ENCODE measurements at regions not wholly inside any gene's neighbourhood (a gene's known extent, or its start where the extent isn't known, plus 50 kb on each side); places are given as distances from the start of the nearest gene placed in this dataset.

DNA sequence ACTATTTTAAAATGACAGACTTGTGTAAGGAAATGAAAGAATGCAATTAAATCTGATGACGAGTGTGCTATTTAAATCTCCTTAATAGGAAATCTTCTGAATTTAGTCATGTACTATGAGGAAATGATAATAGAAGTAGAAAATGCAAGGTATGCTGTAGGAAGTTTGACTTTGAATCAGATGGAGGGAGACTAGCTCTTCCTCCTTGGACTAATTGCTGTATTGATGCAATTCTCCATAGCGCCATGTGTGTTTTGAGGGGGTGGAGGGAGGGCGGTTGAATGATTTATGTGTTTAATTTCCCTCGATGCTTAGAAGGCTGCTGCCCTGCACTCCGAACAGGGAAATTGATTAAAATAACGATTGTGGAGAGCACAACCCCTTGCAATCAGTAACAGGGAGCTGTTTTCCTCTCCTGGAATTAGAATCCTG is 179.0 kb upstream of the PRNP start:
- Mint-ChIP-seq H3K36me3 (no peaks in the 10 kb centered on the region), H3K4me1 (no peaks in the 10 kb centered on the region), H3K27me3 (peaks cover 23 to 42% of the 10 kb centered on the region in 2 donors), H3K27ac (no peak overlapping the region), H3K9me3 (peaks cover 5 to 10% of the 10 kb centered on the region in 2 donors), H3K4me3 (no peak overlapping the region)
- ATAC-seq (replicated peaks) (no peak), DNase-seq (no peak)

DNA sequence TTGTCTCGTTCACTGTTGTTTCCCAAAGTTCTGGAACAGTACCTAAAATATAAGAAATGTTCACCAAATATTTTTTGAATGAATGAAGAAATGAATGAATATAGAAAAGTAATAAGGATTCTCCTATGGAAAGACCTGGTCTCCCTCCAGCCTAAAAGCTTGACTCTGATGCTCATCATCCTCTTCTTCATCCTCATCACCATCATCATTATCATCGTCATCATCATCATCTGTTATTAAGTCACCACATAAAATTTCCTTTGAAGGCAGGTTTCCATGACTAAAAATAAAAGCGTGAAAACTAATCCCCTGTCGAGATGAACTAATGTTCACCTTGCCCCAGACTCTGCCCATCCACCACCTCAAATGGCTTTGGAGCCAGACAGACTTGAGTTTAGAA is 181.4 kb upstream of the PRNP start:
- H3K36me3 Mint-ChIP-seq, result no peaks in the 10 kb centered on the region
- no peak overlapping the region for H3K27ac Mint-ChIP-seq
- ATAC-seq (replicated peaks) (no peak), DNase-seq (no peak)
- no peaks in the 10 kb centered on the region for H3K4me1 Mint-ChIP-seq
- peaks cover 3 to 4% of the 10 kb centered on the region in 2 donors for H3K9me3 Mint-ChIP-seq
- H3K4me3 Mint-ChIP-seq, result no peak overlapping the region
- H3K27me3 Mint-ChIP-seq, result peaks cover 27 to 33% of the 10 kb centered on the region in 2 donors

DNA sequence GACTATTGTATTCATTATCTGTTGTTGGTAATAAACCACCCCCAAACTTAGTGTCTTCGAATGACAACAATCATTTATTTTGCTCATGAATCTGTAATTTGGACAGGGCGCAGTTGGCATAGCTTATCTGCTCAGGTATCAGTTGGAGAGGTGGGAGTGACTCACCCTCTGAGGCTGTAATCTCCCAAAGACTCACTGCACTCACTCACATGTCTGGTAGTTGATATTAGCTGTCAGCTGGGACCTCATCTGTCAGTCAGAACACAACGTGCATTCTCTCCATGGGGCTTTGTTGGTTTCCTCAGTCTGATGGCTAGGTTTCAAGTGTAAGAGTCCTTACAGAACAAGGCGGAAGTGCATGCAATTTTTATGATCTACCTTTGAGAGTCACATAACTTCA is 183.5 kb upstream of the PRNP start:
- Mint-ChIP-seq H3K27ac (no peak overlapping the region), H3K9me3 (peaks cover 4 to 5% of the 10 kb centered on the region in 2 donors), H3K27me3 (peaks cover 28 to 39% of the 10 kb centered on the region in 2 donors), H3K36me3 (no peaks in the 10 kb centered on the region), H3K4me1 (no peaks in the 10 kb centered on the region), H3K4me3 (no peak overlapping the region)
- no peak for ATAC-seq (replicated peaks)
- no peak for DNase-seq

DNA sequence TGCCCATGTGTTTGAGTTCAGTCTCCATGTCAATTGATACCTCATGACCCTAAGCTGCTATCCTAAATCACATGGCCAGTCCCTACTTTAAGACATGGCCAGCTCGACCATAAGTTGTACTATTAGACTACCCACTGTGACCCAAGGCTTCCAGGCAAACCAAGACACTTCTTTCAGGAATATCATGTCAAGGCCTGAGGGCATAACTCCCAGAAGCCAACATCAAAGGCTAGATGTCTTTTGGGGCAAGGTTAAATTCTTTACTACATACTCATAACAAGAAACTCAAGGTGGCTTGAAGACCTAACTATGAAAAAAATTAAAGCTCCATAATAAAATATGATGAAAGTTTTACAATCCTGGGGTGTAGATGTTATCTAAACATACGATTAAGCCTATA is 192.9 kb upstream of the PRNP start:
- H3K4me1 Mint-ChIP-seq, result no peaks in the 10 kb centered on the region
- ATAC-seq (replicated peaks), result no peak
- H3K27ac Mint-ChIP-seq, result no peak overlapping the region
- DNase-seq, result no peak
- no peak overlapping the region for H3K4me3 Mint-ChIP-seq
- peaks cover 4 to 7% of the 10 kb centered on the region in 2 donors for H3K27me3 Mint-ChIP-seq
- no peaks in the 10 kb centered on the region for H3K36me3 Mint-ChIP-seq
- peaks cover 0 to 2% of the 10 kb centered on the region in 2 donors for H3K9me3 Mint-ChIP-seq

DNA sequence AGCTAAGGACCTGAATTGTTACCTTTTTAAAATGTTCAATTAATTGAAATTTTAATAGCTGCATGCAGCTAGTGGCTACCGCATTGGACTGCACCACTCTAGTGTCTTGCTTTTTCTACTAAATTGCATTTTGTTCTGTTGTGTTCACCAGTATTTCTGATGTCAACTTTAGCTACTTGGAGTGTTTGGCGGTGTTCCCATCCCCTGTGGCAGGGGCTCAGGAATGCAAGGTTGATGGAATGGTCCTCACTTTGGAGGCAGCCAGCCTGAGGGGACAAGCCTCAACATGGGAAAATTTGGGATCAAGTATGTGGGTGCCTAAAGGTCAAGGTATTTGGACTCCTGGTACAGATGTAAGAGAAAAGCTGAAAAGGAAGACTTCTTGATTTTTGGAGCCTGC is 194.6 kb upstream of the PRNP start:
- Mint-ChIP-seq H3K4me1 (no peaks in the 10 kb centered on the region), H3K9me3 (no peaks in the 10 kb centered on the region), H3K27me3 (peaks cover 7 to 12% of the 10 kb centered on the region in 2 donors), H3K36me3 (no peaks in the 10 kb centered on the region), H3K27ac (no peak overlapping the region), H3K4me3 (no peak overlapping the region)
- DNase-seq, result no peak
- ATAC-seq (replicated peaks), result no peak

DNA sequence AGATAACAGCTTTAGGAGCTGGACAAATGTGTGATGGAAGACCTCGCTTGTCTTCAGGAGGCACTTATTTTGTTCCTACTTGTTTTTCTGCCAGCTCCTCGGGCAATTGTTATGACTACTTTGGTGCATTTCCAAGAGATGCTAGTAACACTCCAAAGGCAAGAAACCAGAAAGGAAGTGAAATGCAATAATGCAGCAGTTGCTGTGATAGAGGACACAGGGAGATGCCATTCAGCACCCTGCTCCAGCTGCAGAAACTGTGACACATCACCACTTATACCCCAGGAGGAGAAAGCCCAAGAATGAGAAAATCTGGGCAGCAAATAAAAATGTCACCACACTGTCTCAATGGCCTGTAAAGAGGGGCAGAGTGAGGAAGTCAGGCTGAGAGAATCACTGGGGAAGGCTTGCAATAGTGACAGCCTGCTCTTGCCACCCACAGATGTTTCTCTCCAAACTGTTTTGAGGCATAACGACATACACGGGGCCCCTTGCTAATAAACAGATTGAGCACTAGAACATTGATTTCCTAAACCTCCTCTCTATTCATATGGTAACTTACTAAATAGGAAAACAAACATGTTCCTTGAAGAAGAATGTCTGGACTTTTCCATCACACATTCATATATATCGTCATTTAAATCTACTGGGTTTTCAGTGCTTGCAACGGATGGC is 195.5 kb upstream of the PRNP start:
- H3K27ac Mint-ChIP-seq, result no peak overlapping the region
- DNase-seq, result no peak
- ATAC-seq (replicated peaks), result no peak
- no peak overlapping the region for H3K4me3 Mint-ChIP-seq
- H3K36me3 Mint-ChIP-seq, result no peaks in the 10 kb centered on the region
- no peaks in the 10 kb centered on the region for H3K9me3 Mint-ChIP-seq
- peaks cover 7 to 12% of the 10 kb centered on the region in 2 donors for H3K27me3 Mint-ChIP-seq
- no peaks in the 10 kb centered on the region for H3K4me1 Mint-ChIP-seq

DNA sequence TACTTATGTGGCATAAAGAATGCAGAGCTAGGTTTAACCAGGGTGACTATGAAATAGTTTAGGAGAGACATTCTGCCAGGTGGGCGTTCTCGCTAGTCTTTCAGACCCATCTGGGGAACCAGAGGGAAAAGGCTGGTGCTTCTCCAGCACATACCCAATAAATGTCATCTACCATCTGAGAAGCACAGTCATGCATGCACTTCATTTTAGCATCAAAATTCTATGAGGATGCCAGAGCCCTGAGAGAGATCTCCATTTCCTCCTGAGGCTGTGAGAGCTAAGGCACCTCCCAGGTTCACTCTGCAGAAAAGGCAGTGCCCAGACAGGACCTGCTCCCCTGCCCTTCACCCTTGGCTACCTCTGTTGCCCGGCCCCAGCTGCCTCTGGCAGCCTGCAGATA is 196.2 kb upstream of the PRNP start:
- Mint-ChIP-seq H3K4me1 (no peaks in the 10 kb centered on the region), H3K27ac (no peak overlapping the region), H3K36me3 (no peaks in the 10 kb centered on the region), H3K9me3 (no peaks in the 10 kb centered on the region), H3K27me3 (peaks cover 8 to 12% of the 10 kb centered on the region in 2 donors), H3K4me3 (no peak overlapping the region)
- DNase-seq, result no peak
- ATAC-seq (replicated peaks), result no peak

DNA sequence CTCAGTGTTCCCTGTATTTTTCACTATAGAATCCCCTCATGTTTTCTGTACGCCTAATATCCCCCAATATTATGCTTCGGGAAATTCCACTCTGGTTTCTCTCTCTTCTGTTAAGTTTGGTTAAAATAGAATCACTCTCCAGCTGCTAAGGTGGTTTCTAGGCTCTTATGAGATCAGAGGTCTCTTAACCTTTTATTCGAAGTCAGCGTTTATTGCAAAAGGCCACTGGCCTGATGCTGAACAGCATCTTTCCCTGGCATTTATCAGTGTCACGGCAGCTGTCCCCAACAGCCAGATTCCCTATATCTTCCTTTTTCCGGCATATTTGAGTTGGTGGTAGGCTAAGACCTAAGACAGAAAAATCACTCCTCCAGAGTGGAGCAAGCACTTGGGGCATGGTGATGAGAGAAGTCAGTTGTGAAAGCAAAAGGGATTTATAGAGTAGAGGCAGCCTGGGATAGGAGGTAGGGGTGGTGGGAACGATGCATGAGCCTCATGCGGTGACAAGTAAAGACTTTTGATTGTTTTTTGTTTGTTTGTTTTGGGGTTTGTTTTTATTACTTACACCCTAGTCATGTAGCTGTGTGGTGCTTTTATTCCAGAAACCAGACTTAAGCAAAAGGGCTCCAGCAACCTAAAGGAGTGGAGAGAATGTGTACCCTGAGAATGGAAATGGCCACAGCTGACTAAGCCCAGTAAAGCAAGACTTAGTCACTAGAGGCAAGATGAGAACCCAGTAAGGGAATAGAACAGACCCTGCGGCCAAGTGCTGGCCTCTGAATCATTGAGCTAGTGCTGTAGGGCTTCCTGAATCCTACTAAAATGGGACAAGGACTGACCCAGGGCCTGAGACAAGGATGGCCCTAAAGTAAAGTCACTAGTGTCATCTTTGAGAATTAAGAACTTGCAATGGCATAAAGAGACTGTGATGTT is 197.6 kb upstream of the PRNP start:
- Mint-ChIP-seq H3K27ac (no peak overlapping the region), H3K27me3 (peaks cover 12 to 14% of the 10 kb centered on the region in 2 donors), H3K36me3 (no peaks in the 10 kb centered on the region), H3K4me1 (no peaks in the 10 kb centered on the region), H3K4me3 (no peak overlapping the region), H3K9me3 (no peaks in the 10 kb centered on the region)
- ATAC-seq (replicated peaks), result no peak
- no peak for DNase-seq

DNA sequence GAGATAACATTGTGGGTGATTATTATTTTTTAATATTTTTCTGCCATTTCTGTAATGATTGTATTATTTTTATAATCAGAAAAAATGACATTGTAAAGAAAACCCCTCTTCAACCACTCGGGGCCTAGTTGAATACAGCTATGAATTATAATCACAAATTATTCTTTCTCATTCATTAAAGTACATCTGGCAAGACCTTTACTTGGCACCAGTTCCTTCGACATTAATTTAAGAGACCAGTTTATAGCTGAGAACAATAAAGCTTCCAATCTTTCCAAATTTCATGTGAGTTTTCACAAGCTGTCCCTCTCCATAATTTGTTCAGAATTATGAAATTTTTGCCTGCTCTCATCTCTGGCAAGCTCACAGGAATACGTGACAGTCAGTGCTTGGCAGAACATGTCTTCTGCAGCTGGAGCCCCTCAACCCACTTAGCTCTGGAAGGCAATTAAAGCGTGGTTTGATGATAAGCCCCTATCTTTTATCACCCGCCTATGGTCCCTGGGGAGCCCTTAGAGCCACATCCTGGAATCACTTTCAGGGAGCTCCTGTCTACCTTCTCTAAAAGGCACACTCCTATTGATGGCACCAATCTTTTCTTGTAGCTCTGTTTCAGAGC is 201.8 kb upstream of the PRNP start:
- Mint-ChIP-seq H3K27me3 (peaks cover 19 to 24% of the 10 kb centered on the region in 2 donors), H3K4me3 (no peak overlapping the region), H3K9me3 (no peaks in the 10 kb centered on the region), H3K4me1 (no peaks in the 10 kb centered on the region), H3K27ac (no peak overlapping the region), H3K36me3 (no peaks in the 10 kb centered on the region)
- ATAC-seq (replicated peaks), result no peak
- no peak for DNase-seq

DNA sequence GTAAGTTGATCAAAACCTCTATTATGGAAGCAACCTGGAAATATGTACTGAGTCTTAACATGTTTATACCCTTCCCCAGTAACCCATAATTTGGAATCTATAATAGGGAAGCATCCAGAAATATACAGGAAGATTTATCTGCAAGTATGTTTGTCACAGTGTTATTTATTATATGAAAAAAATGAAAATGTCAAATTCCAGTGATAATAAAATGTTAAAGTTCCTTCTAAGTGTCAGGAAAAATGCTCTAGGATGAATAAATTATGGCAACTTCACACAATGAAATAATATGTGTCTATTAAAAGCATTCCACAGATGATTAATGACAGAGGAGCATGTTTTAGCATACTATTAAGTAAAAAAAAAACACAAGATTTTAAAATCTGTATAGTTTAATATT is 202.3 kb upstream of the PRNP start:
- Mint-ChIP-seq H3K4me3 (no peak overlapping the region), H3K36me3 (no peaks in the 10 kb centered on the region), H3K9me3 (no peaks in the 10 kb centered on the region), H3K27me3 (peaks cover 19 to 24% of the 10 kb centered on the region in 2 donors), H3K4me1 (no peaks in the 10 kb centered on the region), H3K27ac (no peak overlapping the region)
- no peak for ATAC-seq (replicated peaks)
- no peak for DNase-seq

DNA sequence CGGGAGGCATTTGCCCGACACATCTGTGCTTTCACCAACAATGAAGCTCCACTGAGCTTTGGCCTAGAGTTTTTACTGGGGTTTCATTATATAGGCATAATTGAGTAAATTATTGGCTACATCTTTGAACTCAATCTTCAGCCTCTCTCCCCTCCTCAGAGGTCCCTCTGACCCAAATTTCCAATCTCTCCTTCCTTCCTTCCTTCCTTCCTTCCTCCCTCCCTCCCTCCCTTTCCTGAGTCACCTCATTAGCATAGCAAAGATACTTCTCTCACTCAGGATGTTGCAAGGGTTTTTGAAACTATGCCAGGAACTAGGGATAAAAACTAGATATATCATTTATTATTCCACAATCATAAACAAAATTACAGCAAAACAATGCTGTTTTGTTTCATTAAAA is 202.8 kb upstream of the PRNP start:
- Mint-ChIP-seq H3K36me3 (no peaks in the 10 kb centered on the region), H3K4me3 (no peak overlapping the region), H3K9me3 (no peaks in the 10 kb centered on the region), H3K27ac (no peak overlapping the region), H3K27me3 (peaks cover 19 to 21% of the 10 kb centered on the region in 2 donors), H3K4me1 (no peaks in the 10 kb centered on the region)
- ATAC-seq (replicated peaks) (no peak), DNase-seq (no peak)

DNA sequence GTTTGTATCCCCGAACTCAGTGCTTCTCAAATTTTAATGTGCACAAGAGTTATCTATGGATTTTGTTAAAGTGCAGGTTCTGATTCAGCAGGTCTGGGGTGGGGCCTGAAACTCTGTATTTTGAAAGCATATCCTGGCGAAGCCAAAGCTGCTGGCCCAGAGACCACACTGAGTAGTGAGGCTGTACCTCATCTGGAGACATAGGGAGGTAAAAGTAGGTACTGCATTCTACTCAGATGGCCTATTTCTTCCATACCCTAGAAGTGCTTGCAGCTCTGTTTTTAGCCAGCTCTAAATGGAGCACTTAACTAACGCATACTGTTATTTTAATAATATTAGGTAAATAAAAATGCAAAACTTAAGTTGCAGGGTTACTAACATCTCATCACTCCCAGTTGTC is 206.2 kb upstream of the PRNP start:
- Mint-ChIP-seq H3K27me3 (peaks cover 15 to 25% of the 10 kb centered on the region in 2 donors), H3K4me3 (no peak overlapping the region), H3K27ac (no peak overlapping the region), H3K4me1 (no peaks in the 10 kb centered on the region), H3K36me3 (no peaks in the 10 kb centered on the region), H3K9me3 (no peaks in the 10 kb centered on the region)
- ATAC-seq (replicated peaks) (no peak), DNase-seq (no peak)

DNA sequence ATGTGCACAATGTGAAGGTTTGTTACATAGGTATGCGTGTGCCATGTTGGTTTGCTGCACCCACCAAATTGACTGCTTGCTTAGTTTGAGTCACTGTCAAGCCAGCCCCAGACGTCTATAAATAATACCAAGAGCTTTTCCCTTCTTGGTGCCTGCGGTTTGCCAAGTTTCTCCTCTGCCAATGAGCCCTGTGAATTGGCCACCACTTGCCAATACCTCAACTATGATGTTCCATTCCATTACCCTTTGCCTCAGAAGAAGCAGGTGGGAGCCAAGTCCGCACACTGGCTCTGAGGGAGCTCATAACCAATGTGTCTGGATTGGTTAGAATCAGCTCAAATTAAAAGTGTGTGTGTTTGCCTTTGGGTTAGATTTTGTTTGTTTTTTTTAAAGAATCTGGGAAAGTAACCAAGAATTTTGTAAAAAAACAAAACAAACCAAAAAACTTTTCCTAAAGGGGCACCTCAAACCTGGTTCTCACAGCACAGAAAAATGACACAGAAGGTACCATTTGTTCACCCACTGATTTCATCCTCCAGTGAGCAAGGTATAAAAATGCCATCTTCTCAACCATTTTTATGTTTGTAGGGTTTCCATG is 209.3 kb upstream of the PRNP start:
- no peaks in the 10 kb centered on the region for H3K4me1 Mint-ChIP-seq
- ATAC-seq (replicated peaks), result no peak
- H3K9me3 Mint-ChIP-seq, result no peaks in the 10 kb centered on the region
- H3K36me3 Mint-ChIP-seq, result no peaks in the 10 kb centered on the region
- H3K27me3 Mint-ChIP-seq, result peaks cover 6 to 8% of the 10 kb centered on the region in 2 donors
- H3K27ac Mint-ChIP-seq, result no peak overlapping the region
- no peak for DNase-seq
- no peak overlapping the region for H3K4me3 Mint-ChIP-seq

DNA sequence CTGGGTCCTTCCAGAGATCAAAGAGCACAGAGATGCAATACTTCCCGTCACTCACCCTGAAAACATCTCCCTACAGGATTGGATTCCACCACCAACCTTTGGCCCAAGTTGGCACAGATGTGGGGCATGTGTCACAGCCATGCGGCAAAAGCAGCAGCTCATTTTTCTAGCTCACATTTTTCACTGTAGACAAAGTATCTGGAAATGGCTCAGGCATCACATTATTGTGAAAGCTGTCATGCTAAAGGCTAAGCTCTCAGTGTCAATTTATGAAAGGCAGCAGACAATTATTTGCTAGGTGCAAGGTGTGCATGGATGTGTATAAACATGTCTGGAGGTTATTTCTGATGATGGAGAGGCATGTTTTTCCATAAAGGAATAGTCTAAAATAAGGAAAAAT is 213.3 kb upstream of the PRNP start:
- no peaks in the 10 kb centered on the region for H3K36me3 Mint-ChIP-seq
- no peak for DNase-seq
- no peaks in the 10 kb centered on the region for H3K9me3 Mint-ChIP-seq
- no peak for ATAC-seq (replicated peaks)
- H3K27ac Mint-ChIP-seq, result no peak overlapping the region
- H3K4me1 Mint-ChIP-seq, result no peaks in the 10 kb centered on the region
- H3K27me3 Mint-ChIP-seq, result peaks cover 4 to 8% of the 10 kb centered on the region in 2 donors
- no peak overlapping the region for H3K4me3 Mint-ChIP-seq
